Thyroid gland (tissue), 4 donors: ENCODE measurements at regions not wholly inside any gene's neighbourhood (a gene's known extent, or its start where the extent isn't known, plus 50 kb on each side); places are given as distances from the start of the nearest gene placed in this dataset.

Source experiments
- CTCF ChIP-seq, 6 experiments: fragments of 200-600 bp in 3 of 6; fragments of 450-650 bp in 3 of 6; sonication (generic) in 3 of 6; IDR thresholded peaks; one replicate each; pipeline ENCODE4 v1.5.1; 2016 to 2019; ENCODE audit warnings: antibody characterized with exemption in 6 of 6, mild to moderate bottlenecking in 2 of 6, inconsistent platforms in 1 of 6, moderate library complexity in 1 of 6
- POLR2A ChIP-seq, 2 donors: fragments of 450-650 bp; IDR thresholded peaks; one replicate each; pipeline ENCODE4 v1.6.1; 2017; ENCODE audit warnings: antibody characterized with exemption in 2 of 2, mild to moderate bottlenecking in 2 of 2, moderate library complexity in 1 of 2

DNA sequence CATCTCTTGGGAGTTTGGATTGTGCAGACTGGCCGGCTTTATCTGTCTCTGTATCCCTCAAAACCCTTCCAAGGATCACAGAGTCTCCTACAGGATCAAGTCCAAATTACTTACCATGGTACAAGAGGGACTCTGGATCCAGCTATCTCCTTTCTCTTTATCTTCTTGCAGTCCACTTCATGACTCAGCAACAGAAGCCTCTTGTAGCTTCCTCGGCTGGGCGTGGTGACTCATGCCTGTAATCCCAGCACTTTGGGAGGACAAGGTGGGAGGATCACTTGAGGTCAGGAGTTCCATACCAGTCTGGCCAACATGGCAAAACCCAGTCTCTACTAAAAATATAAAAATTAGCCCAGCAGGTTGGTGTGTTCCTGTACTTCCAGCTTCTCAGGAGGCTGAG is 189.7 kb downstream of the BCAT1 start:
- TF ChIP-seq CTCF (IDR thresholded peaks at IDR 0.05) (no peak), POLR2A (IDR thresholded peaks at IDR 0.05) (no peak)
